ENCODE measurements at regions not wholly inside any gene's neighbourhood (a gene's known extent, or its start where the extent isn't known, plus 50 kb on each side); places are given as distances from the start of the nearest gene placed in this dataset.

DNA sequence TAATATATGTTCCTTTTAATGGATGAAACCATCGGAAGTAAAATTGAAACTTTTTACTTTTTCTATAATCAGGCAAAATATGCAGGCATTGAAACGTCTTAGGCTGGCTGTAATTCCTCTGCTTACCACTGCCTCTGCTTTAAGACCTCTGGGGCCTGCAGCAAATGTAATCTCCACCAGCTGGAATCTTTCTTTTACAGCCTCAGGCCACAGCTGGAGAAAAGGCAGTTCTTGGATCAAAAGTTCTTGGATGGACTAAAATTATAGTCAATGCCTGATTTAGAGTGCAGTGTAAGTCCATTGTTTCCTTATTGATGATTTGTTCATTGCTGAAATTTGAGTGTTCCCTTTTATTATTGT, 396.7 kb downstream of the KCTD16 start:
- ATAC-seq = no peak
- no TSS peak for BruUV-seq (replicated peaks)
- CTCF ChIA-PET (ENCODE audit: low intra/inter-chr PET ratio, low total read pairs) = no interaction called here

More for the DNA sequence above, 396.7 kb downstream of the KCTD16 start:
- Histone ChIP-seq H3K27me3 (ENCODE audit: control insufficient read depth in 1 of 2, insufficient read depth in 2 of 2, low read length in 2 of 2) (no peaks in the 10 kb centered on the region), H3K4me2 (ENCODE audit: low read depth, low read length) (no peak overlapping the region), H4K20me1 (ENCODE audit: insufficient read depth, low read length) (no peaks in the 10 kb centered on the region), H2AFZ (ENCODE audit: low read length) (no peak overlapping the region), H3K27ac (ENCODE audit: extremely low read length, insufficient read depth, low read length) (no peak overlapping the region), H3K4me3 (replicated peaks in 1 of 3; ENCODE audit: insufficient read depth in 1 of 3, low read depth in 2 of 3, low read length in 3 of 3) (no peak overlapping the region), H3K9me3 (ENCODE audit: low read length) (peaks cover 28% of the 10 kb centered on the region), H3K9ac (ENCODE audit: insufficient read depth, low read depth, low read length) (no peak overlapping the region), H3K36me3 (replicated peaks in 1 of 2; ENCODE audit: control insufficient read depth in 1 of 2, insufficient read depth in 2 of 2, low read length in 2 of 2) (no peaks in the 10 kb centered on the region), H3K79me2 (ENCODE audit: insufficient read depth, low read length) (no peaks in the 10 kb centered on the region), H3K4me1 (ENCODE audit: insufficient read depth, low read length) (no peaks in the 10 kb centered on the region)
- intact Hi-C loops (cut with micrococcal nuclease; ENCODE audit: unreplicated experiment) (no loop called here), in situ Hi-C loops (cut with HindIII; ENCODE audit: extremely low pct_ligation_motif_present, low pct_unique_long_range_greater_than_20kb) (no loop called here)
- DNase-seq (ENCODE audit: low spot score) = no peak
- TF ChIP-seq CC2D1A (CRISPR knock-in tag; IDR thresholded peaks at IDR 0.05) (no peak), MZF1 (CRISPR knock-in tag; IDR thresholded peaks at IDR 0.05; ENCODE audit: borderline replicate concordance) (no peak), TAF1 (CRISPR knock-in tag; IDR thresholded peaks at IDR 0.05) (no peak), NKX3-1 (CRISPR knock-in tag; IDR thresholded peaks at IDR 0.05) (no peak), KDM2A (CRISPR knock-in tag; IDR thresholded peaks at IDR 0.05; ENCODE audit: borderline replicate concordance, low read depth) (no peak)
- TF ChIP-seq, protein P1, sequence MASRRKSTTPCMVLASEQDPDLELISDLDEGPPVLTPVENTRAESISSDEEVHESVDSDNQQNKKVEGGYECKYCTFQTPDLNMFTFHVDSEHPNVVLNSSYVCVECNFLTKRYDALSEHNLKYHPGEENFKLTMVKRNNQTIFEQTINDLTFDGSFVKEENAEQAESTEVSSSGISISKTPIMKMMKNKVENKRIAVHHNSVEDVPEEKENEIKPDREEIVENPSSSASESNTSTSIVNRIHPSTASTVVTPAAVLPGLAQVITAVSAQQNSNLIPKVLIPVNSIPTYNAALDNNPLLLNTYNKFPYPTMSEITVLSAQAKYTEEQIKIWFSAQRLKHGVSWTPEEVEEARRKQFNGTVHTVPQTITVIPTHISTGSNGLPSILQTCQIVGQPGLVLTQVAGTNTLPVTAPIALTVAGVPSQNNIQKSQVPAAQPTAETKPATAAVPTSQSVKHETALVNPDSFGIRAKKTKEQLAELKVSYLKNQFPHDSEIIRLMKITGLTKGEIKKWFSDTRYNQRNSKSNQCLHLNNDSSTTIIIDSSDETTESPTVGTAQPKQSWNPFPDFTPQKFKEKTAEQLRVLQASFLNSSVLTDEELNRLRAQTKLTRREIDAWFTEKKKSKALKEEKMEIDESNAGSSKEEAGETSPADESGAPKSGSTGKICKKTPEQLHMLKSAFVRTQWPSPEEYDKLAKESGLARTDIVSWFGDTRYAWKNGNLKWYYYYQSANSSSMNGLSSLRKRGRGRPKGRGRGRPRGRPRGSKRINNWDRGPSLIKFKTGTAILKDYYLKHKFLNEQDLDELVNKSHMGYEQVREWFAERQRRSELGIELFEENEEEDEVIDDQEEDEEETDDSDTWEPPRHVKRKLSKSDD (CRISPR knock-in tag; IDR thresholded peaks at IDR 0.05; ENCODE audit: low read depth) = no peak
- TF ChIP-seq, protein P2, sequence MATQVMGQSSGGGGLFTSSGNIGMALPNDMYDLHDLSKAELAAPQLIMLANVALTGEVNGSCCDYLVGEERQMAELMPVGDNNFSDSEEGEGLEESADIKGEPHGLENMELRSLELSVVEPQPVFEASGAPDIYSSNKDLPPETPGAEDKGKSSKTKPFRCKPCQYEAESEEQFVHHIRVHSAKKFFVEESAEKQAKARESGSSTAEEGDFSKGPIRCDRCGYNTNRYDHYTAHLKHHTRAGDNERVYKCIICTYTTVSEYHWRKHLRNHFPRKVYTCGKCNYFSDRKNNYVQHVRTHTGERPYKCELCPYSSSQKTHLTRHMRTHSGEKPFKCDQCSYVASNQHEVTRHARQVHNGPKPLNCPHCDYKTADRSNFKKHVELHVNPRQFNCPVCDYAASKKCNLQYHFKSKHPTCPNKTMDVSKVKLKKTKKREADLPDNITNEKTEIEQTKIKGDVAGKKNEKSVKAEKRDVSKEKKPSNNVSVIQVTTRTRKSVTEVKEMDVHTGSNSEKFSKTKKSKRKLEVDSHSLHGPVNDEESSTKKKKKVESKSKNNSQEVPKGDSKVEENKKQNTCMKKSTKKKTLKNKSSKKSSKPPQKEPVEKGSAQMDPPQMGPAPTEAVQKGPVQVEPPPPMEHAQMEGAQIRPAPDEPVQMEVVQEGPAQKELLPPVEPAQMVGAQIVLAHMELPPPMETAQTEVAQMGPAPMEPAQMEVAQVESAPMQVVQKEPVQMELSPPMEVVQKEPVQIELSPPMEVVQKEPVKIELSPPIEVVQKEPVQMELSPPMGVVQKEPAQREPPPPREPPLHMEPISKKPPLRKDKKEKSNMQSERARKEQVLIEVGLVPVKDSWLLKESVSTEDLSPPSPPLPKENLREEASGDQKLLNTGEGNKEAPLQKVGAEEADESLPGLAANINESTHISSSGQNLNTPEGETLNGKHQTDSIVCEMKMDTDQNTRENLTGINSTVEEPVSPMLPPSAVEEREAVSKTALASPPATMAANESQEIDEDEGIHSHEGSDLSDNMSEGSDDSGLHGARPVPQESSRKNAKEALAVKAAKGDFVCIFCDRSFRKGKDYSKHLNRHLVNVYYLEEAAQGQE (IDR thresholded peaks at IDR 0.05; ENCODE audit: borderline replicate concordance in 1 of 2, low read depth in 1 of 2, low read length in 2 of 2) = no peak
- TF ChIP-seq, protein P3, sequence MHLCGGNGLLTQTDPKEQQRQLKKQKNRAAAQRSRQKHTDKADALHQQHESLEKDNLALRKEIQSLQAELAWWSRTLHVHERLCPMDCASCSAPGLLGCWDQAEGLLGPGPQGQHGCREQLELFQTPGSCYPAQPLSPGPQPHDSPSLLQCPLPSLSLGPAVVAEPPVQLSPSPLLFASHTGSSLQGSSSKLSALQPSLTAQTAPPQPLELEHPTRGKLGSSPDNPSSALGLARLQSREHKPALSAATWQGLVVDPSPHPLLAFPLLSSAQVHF (CRISPR knock-in tag; IDR thresholded peaks at IDR 0.05) = no peak
- POLR2A ChIA-PET = no interaction called here
- 3% methylated on average over 2 of the region's 2 CpGs for WGBS (ENCODE audit: low lambda C conversion rate)
- no peak for FAIRE-seq

Data from HepG2 (cell line).